ENCODE measurements at regions not wholly inside any gene's neighbourhood (a gene's known extent, or its start where the extent isn't known, plus 50 kb on each side); places are given as distances from the start of the nearest gene placed in this dataset.

GRCh38 chr7:114108510-114108909, 189.7 kb upstream of the PPP1R3A start:
- BruUV-seq (replicated peaks), result no TSS peak
- H3K4me1 Mint-ChIP-seq (ENCODE audit: low read depth, unreplicated experiment), result no peaks in the 10 kb centered on the region

GRCh38 chr7:114107522-114107921, 188.7 kb upstream of the PPP1R3A start:
- intact Hi-C loops (cut with micrococcal nuclease; ENCODE audit: unreplicated experiment), result no loop called here

More at GRCh38 chr7:114108510-114108909, 189.7 kb upstream of the PPP1R3A start:
- Histone ChIP-seq H3K9me3 (no peaks in the 10 kb centered on the region), H3K4me1 (no peaks in the 10 kb centered on the region), H3K4me3 (ENCODE audit: low read depth, low read length) (no peak overlapping the region), H3K36me3 (ENCODE audit: control insufficient read depth, insufficient read depth, low read length) (no peaks in the 10 kb centered on the region), H3K27me3 (replicated peaks; ENCODE audit: control insufficient read depth, insufficient read depth, low read length) (no peaks in the 10 kb centered on the region)
- intact Hi-C loops (cut with micrococcal nuclease; ENCODE audit: unreplicated experiment), result no loop called here
- no peak for TF ChIP-seq CTCF (IDR thresholded peaks at IDR 0.05; ENCODE audit: insufficient read depth in 1 of 2, low read depth in 1 of 2, low read length in 1 of 2, severe bottlenecking in 1 of 2, unreplicated experiment in 1 of 2)
- H3K27ac Mint-ChIP-seq (ENCODE audit: unreplicated experiment), result no peak overlapping the region
- H3K36me3 Mint-ChIP-seq (ENCODE audit: insufficient read depth, unreplicated experiment), result no peaks in the 10 kb centered on the region
- no peak overlapping the region for H3K4me3 Mint-ChIP-seq (ENCODE audit: unreplicated experiment)
- no peaks in the 10 kb centered on the region for H3K9me3 Mint-ChIP-seq (ENCODE audit: unreplicated experiment)
- no peak for DNase-seq
- ChIA-PET POLR2A (no interaction called here), CTCF (no interaction called here)
- H3K27me3 Mint-ChIP-seq (ENCODE audit: insufficient read depth, unreplicated experiment), result peaks cover 2% of the 10 kb centered on the region

GRCh38 chr7:114104035-114104434, 185.2 kb upstream of the PPP1R3A start:
- ChIA-PET POLR2A (no interaction called here), CTCF (no interaction called here)
- no peak for DNase-seq
- Mint-ChIP-seq H3K4me1 (ENCODE audit: low read depth, unreplicated experiment) (no peaks in the 10 kb centered on the region), H3K27me3 (ENCODE audit: insufficient read depth, unreplicated experiment) (peaks cover 3% of the 10 kb centered on the region), H3K36me3 (ENCODE audit: insufficient read depth, unreplicated experiment) (no peaks in the 10 kb centered on the region), H3K4me3 (ENCODE audit: unreplicated experiment) (no peak overlapping the region), H3K9me3 (ENCODE audit: unreplicated experiment) (no peaks in the 10 kb centered on the region), H3K27ac (ENCODE audit: unreplicated experiment) (no peak overlapping the region)
- intact Hi-C loops (cut with micrococcal nuclease; ENCODE audit: unreplicated experiment), result no loop called here
- BruUV-seq (replicated peaks), result no TSS peak
- H3K9me3 ChIP-seq, result no peaks in the 10 kb centered on the region
- H3K4me1 ChIP-seq, result no peaks in the 10 kb centered on the region
- H3K4me3 ChIP-seq (ENCODE audit: low read depth, low read length), result no peak overlapping the region
- H3K36me3 ChIP-seq (ENCODE audit: control insufficient read depth, insufficient read depth, low read length), result no peaks in the 10 kb centered on the region
- no peaks in the 10 kb centered on the region for H3K27me3 ChIP-seq (replicated peaks; ENCODE audit: control insufficient read depth, insufficient read depth, low read length)
- TF ChIP-seq CTCF (IDR thresholded peaks at IDR 0.05; ENCODE audit: insufficient read depth in 1 of 2, low read depth in 1 of 2, low read length in 1 of 2, severe bottlenecking in 1 of 2, unreplicated experiment in 1 of 2), result no peak

More at GRCh38 chr7:114107522-114107921, 188.7 kb upstream of the PPP1R3A start:
- no peaks in the 10 kb centered on the region for H3K27me3 ChIP-seq (replicated peaks; ENCODE audit: control insufficient read depth, insufficient read depth, low read length)
- Mint-ChIP-seq H3K36me3 (ENCODE audit: insufficient read depth, unreplicated experiment) (no peaks in the 10 kb centered on the region), H3K9me3 (ENCODE audit: unreplicated experiment) (no peaks in the 10 kb centered on the region), H3K4me3 (ENCODE audit: unreplicated experiment) (no peak overlapping the region), H3K4me1 (ENCODE audit: low read depth, unreplicated experiment) (no peaks in the 10 kb centered on the region), H3K27me3 (ENCODE audit: insufficient read depth, unreplicated experiment) (peaks cover 5% of the 10 kb centered on the region), H3K27ac (ENCODE audit: unreplicated experiment) (no peak overlapping the region)
- no peak for DNase-seq
- ChIA-PET CTCF (no interaction called here), POLR2A (no interaction called here)
- H3K4me1 ChIP-seq, result no peaks in the 10 kb centered on the region
- H3K9me3 ChIP-seq, result no peaks in the 10 kb centered on the region
- no peak overlapping the region for H3K4me3 ChIP-seq (ENCODE audit: low read depth, low read length)
- no peaks in the 10 kb centered on the region for H3K36me3 ChIP-seq (ENCODE audit: control insufficient read depth, insufficient read depth, low read length)
- no peak for TF ChIP-seq CTCF (IDR thresholded peaks at IDR 0.05; ENCODE audit: insufficient read depth in 1 of 2, low read depth in 1 of 2, low read length in 1 of 2, severe bottlenecking in 1 of 2, unreplicated experiment in 1 of 2)
- no TSS peak for BruUV-seq (replicated peaks)

Data from Caco-2 (cell line).